Mesothelial cell of epicardium (in vitro differentiated cells): ENCODE measurements at regions not wholly inside any gene's neighbourhood (a gene's known extent, or its start where the extent isn't known, plus 50 kb on each side); places are given as distances from the start of the nearest gene placed in this dataset.
"Not testable (repeated sequence)": the region's sequence is repeated elsewhere in the genome, so short reads cannot be mapped to it uniquely, and the experiment has no call there.

ENCODE experiments used
- DNase-seq, 2 experiments: peaks; one replicate each; pipeline ENCODE4 v3.0.0; 2021; ENCODE audit warnings: low spot score in 2 of 2; ENCODE audit not compliant: unreplicated experiment in 2 of 2
- H3K27ac Mint-ChIP-seq: 2 replicates; pipeline ENCODE4 v1.8.0; 2021; ENCODE audit warnings: mixed read lengths
- H3K27me3 Mint-ChIP-seq: 2 replicates; pipeline ENCODE4 v1.8.0; 2021; ENCODE audit warnings: low read depth, mixed read lengths
- H3K36me3 Mint-ChIP-seq: 2 replicates; pipeline ENCODE4 v1.8.0; 2021; ENCODE audit warnings: mixed read lengths
- H3K4me1 Mint-ChIP-seq: 2 replicates; pipeline ENCODE4 v1.8.0; 2021; ENCODE audit warnings: mixed read lengths
- H3K4me3 Mint-ChIP-seq: 2 replicates; pipeline ENCODE4 v1.8.0; 2021; ENCODE audit warnings: mild to moderate bottlenecking, moderate library complexity, mixed read lengths
- H3K9me3 Mint-ChIP-seq: 2 replicates; pipeline ENCODE4 v1.8.0; 2021; ENCODE audit warnings: mixed read lengths
- TF ChIP-seq, protein P1 (sequence below): fragments of 200-600 bp; sonication (generic); IDR thresholded peaks from one replicate; pipeline ENCODE4 v1.5.0; 2021; ENCODE audit warnings: antibody characterized with exemption; ENCODE audit not compliant: unreplicated experiment

DNA sequence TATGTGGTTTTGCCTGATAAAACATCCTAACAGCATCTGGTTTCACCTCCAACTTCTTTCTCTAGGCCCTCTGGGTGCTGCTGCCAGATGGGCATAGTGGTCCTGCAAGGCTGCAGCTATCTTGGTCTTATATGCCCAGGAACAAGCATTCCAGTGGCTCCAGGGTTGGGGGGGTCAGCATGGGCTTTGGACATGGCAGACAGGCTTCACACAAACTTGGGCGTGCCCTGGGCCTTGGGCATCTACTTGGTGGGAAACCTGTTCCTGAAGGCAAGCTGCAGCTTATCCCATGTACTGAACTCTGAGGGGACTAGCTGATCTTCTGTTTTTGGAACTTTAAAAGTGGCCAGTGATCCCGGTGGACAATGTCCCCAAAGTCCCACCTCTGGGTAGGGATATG lies 54.9 kb upstream of the ZNF678 start:
- Mint-ChIP-seq H3K9me3 (no peaks in the 10 kb centered on the region), H3K4me1 (no peaks in the 10 kb centered on the region), H3K4me3 (no peak overlapping the region), H3K36me3 (no peaks in the 10 kb centered on the region), H3K27ac (no peak overlapping the region), H3K27me3 (peaks cover 20% of the 10 kb centered on the region)
- TF ChIP-seq, protein P1, sequence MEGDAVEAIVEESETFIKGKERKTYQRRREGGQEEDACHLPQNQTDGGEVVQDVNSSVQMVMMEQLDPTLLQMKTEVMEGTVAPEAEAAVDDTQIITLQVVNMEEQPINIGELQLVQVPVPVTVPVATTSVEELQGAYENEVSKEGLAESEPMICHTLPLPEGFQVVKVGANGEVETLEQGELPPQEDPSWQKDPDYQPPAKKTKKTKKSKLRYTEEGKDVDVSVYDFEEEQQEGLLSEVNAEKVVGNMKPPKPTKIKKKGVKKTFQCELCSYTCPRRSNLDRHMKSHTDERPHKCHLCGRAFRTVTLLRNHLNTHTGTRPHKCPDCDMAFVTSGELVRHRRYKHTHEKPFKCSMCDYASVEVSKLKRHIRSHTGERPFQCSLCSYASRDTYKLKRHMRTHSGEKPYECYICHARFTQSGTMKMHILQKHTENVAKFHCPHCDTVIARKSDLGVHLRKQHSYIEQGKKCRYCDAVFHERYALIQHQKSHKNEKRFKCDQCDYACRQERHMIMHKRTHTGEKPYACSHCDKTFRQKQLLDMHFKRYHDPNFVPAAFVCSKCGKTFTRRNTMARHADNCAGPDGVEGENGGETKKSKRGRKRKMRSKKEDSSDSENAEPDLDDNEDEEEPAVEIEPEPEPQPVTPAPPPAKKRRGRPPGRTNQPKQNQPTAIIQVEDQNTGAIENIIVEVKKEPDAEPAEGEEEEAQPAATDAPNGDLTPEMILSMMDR = no peak
- DNase-seq = no peak

DNA sequence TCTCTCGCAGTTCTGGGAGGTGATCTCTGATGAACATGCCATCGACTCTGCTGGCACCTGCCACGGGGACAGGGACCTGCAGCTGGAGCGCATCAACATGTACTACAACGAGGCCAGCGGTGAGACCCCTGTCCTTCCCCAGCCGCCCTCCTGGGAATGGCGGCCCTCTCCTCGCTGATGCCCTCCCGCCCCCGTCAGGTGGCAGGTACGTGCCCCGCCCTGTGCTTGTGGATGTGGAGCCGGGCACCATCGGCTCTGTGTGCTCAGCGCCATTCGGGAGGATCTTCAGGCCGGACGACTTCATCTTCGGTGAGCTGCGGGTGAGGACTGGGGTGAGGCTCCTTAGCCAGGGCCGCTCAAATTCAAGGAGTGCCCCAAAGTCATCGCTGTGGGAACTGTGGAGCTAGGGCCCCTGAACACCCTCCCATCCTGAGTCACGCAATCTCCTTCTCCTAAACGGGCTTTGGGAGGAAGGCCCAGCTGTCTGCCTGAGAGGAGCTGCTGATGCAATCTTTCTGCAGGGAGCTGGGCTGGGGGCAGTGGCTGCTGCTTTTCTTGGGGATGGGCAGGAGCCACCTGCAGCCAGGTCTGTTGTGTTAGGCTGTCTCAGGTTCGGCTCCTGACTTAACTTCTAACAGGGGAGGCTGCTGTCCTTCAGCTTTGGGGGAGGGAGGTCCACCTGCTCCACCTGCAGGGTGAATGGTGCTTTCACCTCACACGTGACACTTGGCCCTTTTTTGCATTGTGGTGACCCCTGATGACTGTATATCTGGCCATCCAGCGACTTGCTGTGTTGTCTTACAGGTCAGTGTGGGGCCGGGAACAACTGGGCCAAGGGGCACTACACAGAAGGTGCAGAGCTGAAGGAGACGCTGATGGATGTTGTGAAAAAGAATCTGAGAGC lies 56.6 kb upstream of the ZNF678 start:
- H3K27me3 Mint-ChIP-seq = peaks cover 14% of the 10 kb centered on the region
- H3K36me3 Mint-ChIP-seq, H3K27ac Mint-ChIP-seq: not testable (repeated sequence)

GRCh38 chr1:227496045-227496444 lies 67.3 kb upstream of the ZNF678 start:
- not testable (repeated sequence) for H3K4me1 Mint-ChIP-seq, H3K27me3 Mint-ChIP-seq, H3K36me3 Mint-ChIP-seq, H3K27ac Mint-ChIP-seq, H3K4me3 Mint-ChIP-seq, DNase-seq, H3K9me3 Mint-ChIP-seq

More for the DNA sequence above, 56.6 kb upstream of the ZNF678 start:
- not testable (repeated sequence) for H3K9me3 Mint-ChIP-seq, H3K4me3 Mint-ChIP-seq, H3K4me1 Mint-ChIP-seq, DNase-seq

DNA sequence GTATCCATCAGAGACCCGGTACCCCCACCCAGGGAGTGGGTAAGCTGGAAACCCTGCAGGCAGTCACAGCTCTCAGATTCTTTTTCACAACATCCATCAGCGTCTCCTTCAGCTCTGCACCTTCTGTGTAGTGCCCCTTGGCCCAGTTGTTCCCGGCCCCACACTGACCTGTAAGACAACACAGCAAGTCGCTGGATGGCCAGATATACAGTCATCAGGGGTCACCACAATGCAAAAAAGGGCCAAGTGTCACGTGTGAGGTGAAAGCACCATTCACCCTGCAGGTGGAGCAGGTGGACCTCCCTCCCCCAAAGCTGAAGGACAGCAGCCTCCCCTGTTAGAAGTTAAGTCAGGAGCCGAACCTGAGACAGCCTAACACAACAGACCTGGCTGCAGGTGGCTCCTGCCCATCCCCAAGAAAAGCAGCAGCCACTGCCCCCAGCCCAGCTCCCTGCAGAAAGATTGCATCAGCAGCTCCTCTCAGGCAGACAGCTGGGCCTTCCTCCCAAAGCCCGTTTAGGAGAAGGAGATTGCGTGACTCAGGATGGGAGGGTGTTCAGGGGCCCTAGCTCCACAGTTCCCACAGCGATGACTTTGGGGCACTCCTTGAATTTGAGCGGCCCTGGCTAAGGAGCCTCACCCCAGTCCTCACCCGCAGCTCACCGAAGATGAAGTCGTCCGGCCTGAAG lies 69.3 kb upstream of the ZNF678 start:
- H3K4me1 Mint-ChIP-seq, H3K9me3 Mint-ChIP-seq, H3K36me3 Mint-ChIP-seq, DNase-seq, H3K27ac Mint-ChIP-seq, H3K27me3 Mint-ChIP-seq, H3K4me3 Mint-ChIP-seq: not testable (repeated sequence)

DNA sequence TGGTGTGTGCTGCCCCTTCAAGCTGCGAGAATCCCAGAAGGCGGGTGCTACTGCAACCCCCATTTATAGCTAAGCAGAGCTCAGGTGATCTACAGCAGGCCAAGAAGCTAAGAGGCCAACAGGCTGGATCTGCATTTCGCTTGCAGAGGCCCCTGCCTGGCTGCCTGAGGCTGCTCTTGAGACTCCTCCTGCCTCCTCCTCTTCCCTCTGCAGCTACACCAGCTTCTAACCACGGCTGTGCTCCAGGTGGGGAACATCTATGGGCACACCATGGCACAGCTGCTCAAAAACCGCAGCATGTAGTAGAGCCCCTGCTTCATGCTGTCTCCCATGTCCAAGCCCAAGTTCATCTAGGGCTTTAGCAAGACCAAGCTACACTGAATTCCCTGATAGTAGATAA lies 72.9 kb upstream of the ZNF678 start:
- H3K9me3 Mint-ChIP-seq = peaks cover 6% of the 10 kb centered on the region
- H3K4me3 Mint-ChIP-seq = no peak overlapping the region
- no peaks in the 10 kb centered on the region for H3K4me1 Mint-ChIP-seq
- peaks cover 8% of the 10 kb centered on the region for H3K27me3 Mint-ChIP-seq
- DNase-seq = no peak
- no peaks in the 10 kb centered on the region for H3K36me3 Mint-ChIP-seq
- H3K27ac Mint-ChIP-seq = no peak overlapping the region
- TF ChIP-seq, protein P1 = no peak

- H3K4me3 Mint-ChIP-seq = no peak overlapping the region
- H3K4me1 Mint-ChIP-seq = no peaks in the 10 kb centered on the region
- TF ChIP-seq, protein P1 = no peak
Measured at GRCh38 chr1:227490001-227490400, 73.4 kb upstream of the ZNF678 start.

DNA sequence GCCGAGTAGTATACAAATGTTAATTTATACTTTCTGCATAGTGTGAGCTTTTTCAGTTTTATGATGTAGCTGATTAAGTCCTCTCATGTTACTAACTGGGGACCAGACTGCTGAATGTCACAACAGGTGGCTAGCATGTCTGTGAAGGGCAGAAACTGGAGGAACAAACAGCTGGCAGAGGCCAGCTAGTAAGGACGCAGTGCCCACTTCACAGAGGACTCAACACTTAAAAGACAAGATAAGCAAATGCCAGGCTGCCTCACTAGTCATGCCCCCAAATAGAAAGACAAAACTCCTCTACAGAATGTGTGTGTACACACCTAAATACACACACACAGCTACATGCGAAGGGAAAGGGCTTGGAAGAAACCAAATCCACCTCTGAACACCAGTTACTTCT lies 73.8 kb upstream of the ZNF678 start:
- Mint-ChIP-seq H3K4me3 (no peak overlapping the region), H3K27ac (no peak overlapping the region), H3K27me3 (peaks cover 13% of the 10 kb centered on the region), H3K4me1 (no peaks in the 10 kb centered on the region), H3K9me3 (peaks cover 6% of the 10 kb centered on the region), H3K36me3 (no peaks in the 10 kb centered on the region)
- TF ChIP-seq, protein P1 = no peak
- DNase-seq = no peak

More at GRCh38 chr1:227490001-227490400, 73.4 kb upstream of the ZNF678 start:
- Mint-ChIP-seq H3K9me3 (peaks cover 6% of the 10 kb centered on the region), H3K36me3 (no peaks in the 10 kb centered on the region), H3K27ac (no peak overlapping the region), H3K27me3 (peaks cover 10% of the 10 kb centered on the region)
- DNase-seq = no peak
